ENCODE measurements at regions not wholly inside any gene's neighbourhood (a gene's known extent, or its start where the extent isn't known, plus 50 kb on each side); places are given as distances from the start of the nearest gene placed in this dataset.

DNA sequence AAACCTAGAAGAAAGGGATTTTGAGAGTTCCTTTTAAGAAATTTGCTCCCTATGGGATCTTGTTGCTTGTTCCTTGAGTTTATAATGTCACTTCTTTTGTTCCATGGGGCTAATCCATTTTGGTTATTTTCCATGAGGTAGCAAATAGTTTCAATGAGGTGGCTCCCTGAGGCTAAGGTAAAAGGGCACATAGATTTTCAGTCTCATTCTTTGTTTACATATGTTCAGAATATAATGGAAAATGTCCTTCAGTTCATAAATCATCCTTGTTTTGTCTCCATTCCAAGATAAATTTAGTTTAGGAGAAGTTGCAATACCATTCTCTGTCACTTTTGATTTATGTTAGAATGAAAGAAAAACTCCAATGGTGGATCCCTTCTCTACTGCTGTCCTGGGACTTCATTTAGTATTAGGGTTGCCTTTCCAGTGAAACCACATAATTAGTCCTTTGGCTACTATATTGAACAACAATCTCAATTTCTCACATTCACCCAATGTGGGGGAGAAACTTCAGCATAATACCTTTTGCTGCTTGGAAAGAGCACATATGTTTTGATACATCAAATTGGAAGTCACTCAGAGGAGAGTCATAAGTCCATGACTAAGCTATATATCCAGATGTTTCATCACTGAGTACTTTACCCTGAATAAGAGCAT, 80.9 kb upstream of the ADAMTS5 start:
- no peak for ATAC-seq (ENCODE audit: insufficient read depth, low read depth)
- Histone ChIP-seq H3K27ac (ENCODE audit: low read length) (no peak overlapping the region), H3K4me2 (ENCODE audit: insufficient read depth, low read length) (no peak overlapping the region), H2AFZ (ENCODE audit: low read depth, low read length) (no peak overlapping the region), H3K27me3 (ENCODE audit: insufficient read depth, low read length, poor library complexity) (no peaks in the 10 kb centered on the region), H3K9me3 (ENCODE audit: insufficient read depth, low read length, severe bottlenecking) (no peaks in the 10 kb centered on the region), H3K4me3 (ENCODE audit: low read depth in 1 of 2, low read length in 2 of 2) (no peak overlapping the region), H3K79me2 (ENCODE audit: insufficient read depth, low read length) (no peaks in the 10 kb centered on the region), H3K4me1 (ENCODE audit: insufficient read depth, low read length) (no peaks in the 10 kb centered on the region), H3K36me3 (ENCODE audit: insufficient read depth, low read length) (no peaks in the 10 kb centered on the region), H3K9ac (ENCODE audit: low read depth, low read length) (no peak overlapping the region), H4K20me1 (ENCODE audit: insufficient read depth, low read length) (no peaks in the 10 kb centered on the region)
- TF ChIP-seq EZH2 (IDR thresholded peaks at IDR 0.05; ENCODE audit: borderline replicate concordance, low read depth, low read length, severe bottlenecking) = no peak
- TF ChIP-seq, protein P1, sequence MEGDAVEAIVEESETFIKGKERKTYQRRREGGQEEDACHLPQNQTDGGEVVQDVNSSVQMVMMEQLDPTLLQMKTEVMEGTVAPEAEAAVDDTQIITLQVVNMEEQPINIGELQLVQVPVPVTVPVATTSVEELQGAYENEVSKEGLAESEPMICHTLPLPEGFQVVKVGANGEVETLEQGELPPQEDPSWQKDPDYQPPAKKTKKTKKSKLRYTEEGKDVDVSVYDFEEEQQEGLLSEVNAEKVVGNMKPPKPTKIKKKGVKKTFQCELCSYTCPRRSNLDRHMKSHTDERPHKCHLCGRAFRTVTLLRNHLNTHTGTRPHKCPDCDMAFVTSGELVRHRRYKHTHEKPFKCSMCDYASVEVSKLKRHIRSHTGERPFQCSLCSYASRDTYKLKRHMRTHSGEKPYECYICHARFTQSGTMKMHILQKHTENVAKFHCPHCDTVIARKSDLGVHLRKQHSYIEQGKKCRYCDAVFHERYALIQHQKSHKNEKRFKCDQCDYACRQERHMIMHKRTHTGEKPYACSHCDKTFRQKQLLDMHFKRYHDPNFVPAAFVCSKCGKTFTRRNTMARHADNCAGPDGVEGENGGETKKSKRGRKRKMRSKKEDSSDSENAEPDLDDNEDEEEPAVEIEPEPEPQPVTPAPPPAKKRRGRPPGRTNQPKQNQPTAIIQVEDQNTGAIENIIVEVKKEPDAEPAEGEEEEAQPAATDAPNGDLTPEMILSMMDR (IDR thresholded peaks at IDR 0.05; ENCODE audit: borderline replicate concordance, extremely low read depth, low read length, poor library complexity, severe bottlenecking) = no peak
- DNase-seq = no peak

DNA sequence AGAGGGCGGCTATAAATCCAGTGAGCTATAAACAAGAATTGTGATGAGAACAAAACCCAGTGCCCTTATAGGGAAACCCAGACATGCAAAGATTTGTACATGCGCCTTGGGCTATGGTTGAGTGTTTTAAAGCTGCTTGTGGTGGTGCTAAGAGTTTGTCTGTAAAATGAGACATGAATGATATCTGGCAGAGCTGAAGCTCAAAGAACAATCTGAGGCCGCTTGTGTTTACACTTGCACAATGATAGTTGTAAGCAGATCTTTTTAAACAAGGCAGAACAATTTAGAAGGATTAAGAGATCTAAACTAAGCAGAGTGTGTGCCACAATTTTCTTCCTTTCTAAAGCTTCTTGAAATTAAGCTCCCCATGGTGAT, 80.4 kb upstream of the ADAMTS5 start:
- Histone ChIP-seq H3K79me2 (ENCODE audit: insufficient read depth, low read length) (no peaks in the 10 kb centered on the region), H3K4me3 (ENCODE audit: low read depth in 1 of 2, low read length in 2 of 2) (no peak overlapping the region), H4K20me1 (ENCODE audit: insufficient read depth, low read length) (no peaks in the 10 kb centered on the region), H3K27me3 (ENCODE audit: insufficient read depth, low read length, poor library complexity) (no peaks in the 10 kb centered on the region), H3K27ac (ENCODE audit: low read length) (no peak overlapping the region), H3K36me3 (ENCODE audit: insufficient read depth, low read length) (no peaks in the 10 kb centered on the region), H3K9ac (ENCODE audit: low read depth, low read length) (no peak overlapping the region), H3K4me1 (ENCODE audit: insufficient read depth, low read length) (no peaks in the 10 kb centered on the region), H3K9me3 (ENCODE audit: insufficient read depth, low read length, severe bottlenecking) (no peaks in the 10 kb centered on the region), H2AFZ (ENCODE audit: low read depth, low read length) (no peak overlapping the region), H3K4me2 (ENCODE audit: insufficient read depth, low read length) (no peak overlapping the region)
- DNase-seq (no peak), ATAC-seq (ENCODE audit: insufficient read depth, low read depth) (no peak)
- TF ChIP-seq, protein P1 (IDR thresholded peaks at IDR 0.05; ENCODE audit: borderline replicate concordance, extremely low read depth, low read length, poor library complexity, severe bottlenecking) = no peak
- no peak for TF ChIP-seq EZH2 (IDR thresholded peaks at IDR 0.05; ENCODE audit: borderline replicate concordance, low read depth, low read length, severe bottlenecking)

DNA sequence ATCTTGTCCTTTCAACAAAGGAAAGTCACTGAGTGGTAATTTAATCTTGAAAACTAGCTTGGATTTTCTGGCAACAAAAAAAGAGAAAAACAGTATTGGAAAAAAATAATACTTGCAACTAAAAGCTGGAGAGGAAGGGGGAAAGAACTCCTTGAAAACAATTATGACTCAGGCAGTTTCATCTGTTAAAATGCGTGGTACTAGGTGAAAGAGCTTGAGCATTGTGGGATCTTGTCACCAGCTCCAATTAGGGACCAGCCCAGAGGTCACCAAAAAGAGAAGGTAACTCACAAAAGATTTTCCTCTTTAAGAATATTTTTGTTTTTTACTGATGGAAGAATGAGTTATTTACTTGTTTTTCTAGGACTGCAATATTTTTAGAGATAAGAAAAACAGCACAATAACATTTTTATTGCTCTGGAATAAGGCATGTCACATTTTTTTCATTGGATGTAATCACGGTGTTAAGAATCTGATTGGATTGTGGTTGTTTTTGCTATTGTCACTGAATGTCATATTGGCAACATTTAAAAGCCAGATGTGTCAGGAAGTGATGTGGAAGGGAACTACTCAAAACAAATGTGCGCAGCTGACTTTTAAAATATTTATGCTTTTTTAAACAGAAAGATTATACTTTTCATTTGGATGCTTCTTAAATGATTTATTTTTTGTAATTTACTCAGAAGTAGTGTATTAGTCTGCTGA, 78.5 kb upstream of the ADAMTS5 start:
- Histone ChIP-seq H3K9me3 (ENCODE audit: insufficient read depth, low read length, severe bottlenecking) (no peaks in the 10 kb centered on the region), H4K20me1 (ENCODE audit: insufficient read depth, low read length) (no peaks in the 10 kb centered on the region), H3K27me3 (ENCODE audit: insufficient read depth, low read length, poor library complexity) (no peaks in the 10 kb centered on the region), H2AFZ (ENCODE audit: low read depth, low read length) (no peak overlapping the region; the same call in 1 of the 2 replicates), H3K4me2 (ENCODE audit: insufficient read depth, low read length) (no peak overlapping the region), H3K27ac (ENCODE audit: low read length) (no peak overlapping the region), H3K36me3 (ENCODE audit: insufficient read depth, low read length) (no peaks in the 10 kb centered on the region), H3K79me2 (ENCODE audit: insufficient read depth, low read length) (no peaks in the 10 kb centered on the region), H3K4me1 (ENCODE audit: insufficient read depth, low read length) (no peaks in the 10 kb centered on the region), H3K4me3 (ENCODE audit: low read depth in 1 of 2, low read length in 2 of 2) (no peak overlapping the region), H3K9ac (ENCODE audit: low read depth, low read length) (no peak overlapping the region)
- DNase-seq (no peak), ATAC-seq (ENCODE audit: insufficient read depth, low read depth) (no peak)
- no peak for TF ChIP-seq EZH2 (IDR thresholded peaks at IDR 0.05; ENCODE audit: borderline replicate concordance, low read depth, low read length, severe bottlenecking)
- TF ChIP-seq, protein P1 (IDR thresholded peaks at IDR 0.05; ENCODE audit: borderline replicate concordance, extremely low read depth, low read length, poor library complexity, severe bottlenecking) = no peak
